Stimulated activated CD4-positive, alpha-beta T cell treated with anti-CD3 and anti-CD28 coated beads, Interleukin-12 subunit alpha, Interleukin-12 subunit beta, amount 100 ng/mL, for 4 hours (primary cell): ENCODE measurements at regions not wholly inside any gene's neighbourhood (a gene's known extent, or its start where the extent isn't known, plus 50 kb on each side); places are given as distances from the start of the nearest gene placed in this dataset.

Experiments used
- DNase-seq: peaks from one replicate; pipeline ENCODE4 v3.0.0-alpha.2; 2020

DNA sequence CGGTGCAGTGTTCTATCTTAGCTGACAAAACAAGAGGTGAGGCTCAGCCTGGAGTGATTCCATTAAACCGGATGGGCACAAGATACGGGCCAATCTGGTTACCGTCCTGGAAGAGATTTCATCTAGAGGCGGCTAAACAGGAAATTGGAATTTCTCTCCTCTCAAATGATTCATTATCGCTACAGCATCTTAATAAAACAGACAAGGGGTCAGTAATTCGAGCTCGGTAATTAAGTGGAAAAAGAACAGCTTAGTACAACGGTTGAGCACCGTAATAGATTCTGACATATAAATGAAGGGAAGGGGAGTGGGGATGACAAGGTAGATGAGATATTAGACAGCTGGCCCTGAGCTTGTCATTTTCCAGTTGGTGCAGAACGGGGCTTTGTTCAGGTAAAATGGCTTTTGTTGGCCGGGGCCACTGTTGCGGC, 137.2 kb downstream of the EDN3 start:
- no peak for DNase-seq

DNA sequence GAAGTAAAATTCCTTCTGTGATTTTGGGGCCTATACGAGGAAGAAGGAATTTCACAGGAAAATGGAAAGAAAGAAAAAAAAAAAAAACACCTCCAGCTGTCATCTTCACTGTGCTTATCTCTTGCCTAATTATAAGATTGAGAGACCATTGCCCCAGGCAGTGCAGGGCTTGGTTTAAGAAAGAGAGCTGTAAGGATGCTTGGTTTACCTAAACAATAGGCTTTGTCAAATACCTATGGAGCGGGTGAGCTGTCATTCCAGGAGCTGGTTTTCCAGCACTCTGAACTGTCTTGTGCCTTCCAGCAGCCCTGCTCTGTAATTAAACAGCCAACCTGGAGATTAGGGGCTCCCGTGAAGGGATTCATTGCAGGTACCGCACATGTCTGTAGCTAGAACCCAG, 137.8 kb downstream of the EDN3 start:
- DNase-seq: no peak

- DNase-seq: no peak
Measured at GRCh38 chr20:59439243-59439642, 138.8 kb downstream of the EDN3 start.

- DNase-seq: no peak
Measured at GRCh38 chr20:59441306-59441705, 140.9 kb downstream of the EDN3 start.

DNA sequence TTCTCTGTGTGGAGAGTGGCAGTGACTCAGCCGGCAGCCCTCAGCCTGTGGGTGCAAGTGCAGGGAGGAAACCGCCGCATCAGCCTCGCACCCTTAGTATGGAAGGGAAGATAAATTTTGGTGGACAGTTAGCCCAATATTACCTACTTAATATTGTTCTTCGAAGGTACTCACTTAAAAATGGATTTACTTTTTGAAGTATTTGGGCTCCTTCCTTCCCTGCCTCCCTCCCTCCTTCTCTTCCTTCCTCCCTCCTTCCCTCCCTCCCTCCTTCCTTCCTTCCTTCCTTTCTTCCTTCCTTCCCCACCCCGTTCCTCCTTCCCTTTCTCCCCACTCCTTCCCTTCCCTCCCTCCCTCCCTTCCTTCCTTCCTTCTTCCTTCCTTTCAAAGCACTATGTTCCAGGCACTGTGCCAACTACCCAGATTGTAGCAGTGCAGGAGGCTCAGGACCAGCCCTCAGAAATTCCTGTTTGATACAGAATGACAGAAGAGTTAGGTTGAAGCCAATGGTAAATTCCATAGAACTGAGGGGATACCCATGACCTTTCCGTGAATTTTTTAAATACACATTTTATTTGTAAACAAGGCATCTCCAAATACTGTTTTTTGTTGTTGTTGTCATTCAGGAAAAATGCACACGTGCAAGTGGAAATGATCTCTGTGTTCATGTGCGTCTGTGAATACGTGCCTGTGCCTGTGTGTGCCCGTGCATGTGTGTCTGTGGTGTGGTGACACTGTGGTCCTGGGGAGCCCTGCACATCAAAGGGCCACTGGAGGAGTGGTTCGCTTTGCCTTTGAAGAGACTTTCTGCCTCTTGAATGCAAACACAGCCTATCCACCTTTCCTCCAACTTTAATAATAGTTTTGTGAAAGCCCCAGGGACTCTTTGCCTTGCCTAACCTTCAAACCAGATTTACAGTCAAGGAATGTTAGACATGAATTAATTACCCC, 141.7 kb downstream of the EDN3 start:
- DNase-seq: no peak

GRCh38 chr20:59443550-59443949, 143.1 kb downstream of the EDN3 start:
- DNase-seq: no peak

- DNase-seq: no peak
Measured at GRCh38 chr20:59446376-59446775, 146.0 kb downstream of the EDN3 start.

DNA sequence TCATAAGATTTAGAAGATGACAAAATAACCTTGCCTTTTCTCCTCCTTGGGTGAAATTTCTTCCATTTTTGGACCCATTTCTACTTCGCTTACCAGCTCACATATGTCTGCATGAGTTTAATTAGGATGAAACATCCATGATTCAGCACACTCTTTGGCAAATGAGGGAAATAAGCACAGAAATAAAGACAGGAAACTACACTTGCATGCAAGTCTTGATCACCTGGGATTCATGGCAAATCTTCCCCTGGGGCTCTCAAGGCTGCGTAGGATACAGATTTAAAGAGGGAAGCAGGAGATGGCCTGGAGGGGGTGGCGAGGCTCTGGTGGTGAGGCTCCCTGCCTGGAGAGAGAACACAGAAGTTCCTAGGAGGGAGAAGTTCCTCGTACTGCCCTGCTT, 147.8 kb downstream of the EDN3 start:
- DNase-seq: no peak

- DNase-seq: no peak
Measured at GRCh38 chr20:59448851-59449444, 148.5 kb downstream of the EDN3 start.

GRCh38 chr20:59451066-59451630, 150.7 kb downstream of the EDN3 start:
- DNase-seq: no peak

- no peak for DNase-seq
Measured at GRCh38 chr20:59451641-59452040, 151.2 kb downstream of the EDN3 start.

- DNase-seq: no peak
Measured at GRCh38 chr20:59452856-59453255, 151.5 kb upstream of the PHACTR3 start.

DNA sequence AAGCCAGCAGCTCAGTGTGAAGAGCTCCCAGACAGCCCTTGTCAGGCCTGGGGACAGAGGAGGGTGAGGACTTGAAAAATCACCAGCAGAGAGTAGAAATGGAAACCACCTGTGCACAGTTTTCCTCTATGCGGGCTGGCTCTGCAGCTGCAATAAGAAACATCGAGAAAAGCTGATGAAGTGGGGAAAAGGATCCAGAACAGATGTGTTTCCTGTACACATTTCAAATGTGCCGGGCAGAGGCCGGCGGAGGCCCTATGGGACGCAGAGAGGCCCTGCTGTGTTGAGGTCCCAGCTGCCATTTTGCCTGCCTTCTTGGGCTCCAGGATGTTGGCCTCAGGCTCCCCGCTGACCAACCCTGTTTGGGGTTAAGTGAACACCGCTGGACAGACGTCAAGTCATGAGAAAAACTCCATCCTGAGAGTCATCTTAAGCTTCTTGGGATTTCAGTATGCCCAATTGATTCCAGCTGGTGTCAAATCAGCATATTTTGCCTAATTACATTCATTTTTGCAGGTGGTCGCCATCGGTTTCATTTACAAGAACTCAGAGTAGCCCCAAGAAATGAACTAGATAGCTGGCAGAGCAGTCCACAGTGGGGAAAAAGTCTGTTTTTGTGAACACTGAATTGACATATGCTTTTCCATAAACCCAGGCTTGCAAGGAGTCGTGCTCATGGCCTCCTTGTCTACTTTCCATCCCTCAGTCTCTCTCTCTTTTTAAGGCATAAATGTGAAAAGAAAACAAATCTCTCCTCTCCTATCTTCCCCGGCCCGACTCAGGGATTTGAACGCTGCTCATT, 150.4 kb upstream of the PHACTR3 start:
- DNase-seq: no peak

- DNase-seq: no peak
Measured at GRCh38 chr20:59455402-59456341, 148.7 kb upstream of the PHACTR3 start.

DNA sequence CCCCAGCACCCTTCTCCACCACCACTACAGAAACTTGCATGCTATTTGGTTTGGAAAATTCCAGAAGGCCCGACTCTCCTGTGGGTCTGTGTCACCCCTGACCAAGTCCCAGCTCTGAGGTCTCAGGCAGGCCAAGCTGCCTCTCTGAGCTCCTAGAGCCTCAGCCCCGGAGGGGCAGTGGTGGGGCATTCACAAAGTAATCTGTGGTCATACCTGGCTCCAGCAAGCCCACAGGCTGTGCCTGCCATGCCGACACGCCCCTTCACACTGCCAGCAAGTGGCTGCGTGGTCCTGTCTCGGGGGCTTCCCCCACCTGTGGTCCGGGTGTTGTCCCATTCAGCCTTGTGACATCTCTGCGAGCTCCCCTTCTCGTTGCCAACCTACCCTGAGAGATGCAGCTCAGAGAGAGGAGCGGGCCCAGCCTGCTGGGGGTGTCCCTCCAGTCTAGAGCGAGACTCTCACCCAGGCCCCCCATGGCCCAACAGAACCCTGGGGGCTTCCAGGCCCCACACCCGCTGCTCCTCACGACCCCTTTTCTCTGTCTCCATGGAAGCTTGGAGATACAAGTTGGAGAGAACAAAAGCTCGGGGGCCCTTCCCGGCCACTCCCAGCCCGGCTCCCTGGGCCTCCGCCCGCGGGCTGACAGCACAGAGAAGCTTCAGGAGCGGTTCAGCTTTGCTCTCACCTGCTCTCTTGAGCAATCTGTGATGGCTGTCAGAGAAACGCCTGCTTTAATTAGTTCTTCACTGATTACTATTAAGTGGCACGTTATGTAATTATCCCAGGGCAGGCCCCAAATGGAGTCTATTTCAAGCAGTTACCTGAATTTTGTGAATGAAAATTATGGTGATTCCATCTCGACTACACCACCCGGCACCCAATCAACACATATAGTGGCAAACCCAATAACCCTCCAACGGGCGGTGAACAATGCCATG, 147.7 kb upstream of the PHACTR3 start:
- no peak for DNase-seq

DNA sequence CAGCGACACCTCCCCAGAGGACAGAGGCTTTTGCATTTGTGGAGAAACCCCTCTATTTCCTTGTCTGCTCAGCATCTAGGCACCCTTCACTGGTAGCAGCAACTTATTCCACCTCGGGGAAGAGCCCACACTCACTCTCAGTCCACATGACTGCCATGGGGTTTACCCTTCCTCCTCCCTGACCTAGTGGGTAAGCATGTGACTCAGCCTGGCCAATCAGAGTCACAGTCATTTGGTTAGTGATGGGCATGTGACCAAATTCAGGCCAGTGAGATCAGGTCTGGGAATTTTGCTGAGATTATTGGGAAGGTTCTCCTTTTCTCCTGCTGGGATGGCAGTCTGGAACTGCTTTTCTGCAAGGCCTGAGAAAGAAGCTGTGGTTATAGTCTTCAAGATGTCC, 145.7 kb upstream of the PHACTR3 start:
- no peak for DNase-seq

DNA sequence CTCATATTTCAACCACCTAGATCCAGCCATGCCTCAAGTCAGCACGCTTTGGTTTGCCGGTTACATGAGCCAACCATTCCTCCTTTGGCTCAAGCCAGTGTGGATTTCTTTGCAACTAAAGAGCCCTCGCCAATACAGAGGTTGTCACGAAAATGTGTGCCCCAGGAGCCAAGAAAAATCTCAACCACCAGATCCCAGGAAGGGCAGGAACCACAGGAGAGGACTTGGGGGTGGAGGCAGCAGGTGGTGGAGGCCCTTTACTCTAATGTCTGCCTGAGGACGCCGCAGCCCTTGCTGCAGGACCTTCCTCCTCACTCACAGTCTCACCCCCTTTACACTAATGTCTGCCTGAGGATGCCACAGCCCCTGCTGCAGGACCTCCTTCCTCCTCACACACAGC, 144.8 kb upstream of the PHACTR3 start:
- DNase-seq: no peak

GRCh38 chr20:59460352-59460751, 144.0 kb upstream of the PHACTR3 start:
- no peak for DNase-seq

DNA sequence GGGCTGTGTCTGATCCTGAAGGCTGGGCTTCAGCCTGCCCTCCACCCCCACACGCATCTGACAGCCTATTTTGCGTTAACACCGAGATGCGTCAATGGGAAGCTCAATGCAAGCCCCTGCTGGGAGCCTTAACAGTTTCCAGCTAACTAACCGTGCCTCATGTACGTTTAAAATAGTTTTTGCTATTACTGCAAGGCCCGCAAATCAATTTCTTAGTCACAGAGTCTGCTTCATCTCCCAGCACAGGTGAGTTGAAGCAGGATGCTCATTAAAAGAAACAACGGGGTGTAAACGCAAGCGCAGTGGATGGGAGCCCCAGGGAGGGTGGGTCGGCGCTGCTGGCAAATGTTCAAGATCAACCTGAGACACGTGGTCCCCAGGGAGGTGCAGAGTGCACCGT, 142.8 kb upstream of the PHACTR3 start:
- DNase-seq: no peak

DNA sequence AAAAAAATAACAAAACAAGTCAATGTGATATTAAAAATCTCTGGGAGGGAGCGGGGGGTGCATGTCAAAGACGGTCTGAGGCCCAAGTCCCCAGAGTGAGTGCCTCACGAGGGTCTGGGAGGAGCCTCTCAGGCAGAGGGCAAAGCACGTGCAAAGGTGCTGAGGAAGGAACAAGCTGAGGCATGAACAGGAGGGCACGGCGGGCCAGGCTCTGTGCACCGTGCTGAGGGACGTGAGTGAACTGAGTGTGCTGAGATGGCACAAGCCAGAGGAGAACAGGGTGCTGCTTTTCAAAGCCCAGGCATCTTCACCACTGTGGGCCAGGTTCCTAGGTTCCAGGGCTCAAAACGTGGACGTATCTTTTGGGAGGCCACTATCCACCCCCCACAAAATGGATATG, 142.1 kb upstream of the PHACTR3 start:
- no peak for DNase-seq

DNA sequence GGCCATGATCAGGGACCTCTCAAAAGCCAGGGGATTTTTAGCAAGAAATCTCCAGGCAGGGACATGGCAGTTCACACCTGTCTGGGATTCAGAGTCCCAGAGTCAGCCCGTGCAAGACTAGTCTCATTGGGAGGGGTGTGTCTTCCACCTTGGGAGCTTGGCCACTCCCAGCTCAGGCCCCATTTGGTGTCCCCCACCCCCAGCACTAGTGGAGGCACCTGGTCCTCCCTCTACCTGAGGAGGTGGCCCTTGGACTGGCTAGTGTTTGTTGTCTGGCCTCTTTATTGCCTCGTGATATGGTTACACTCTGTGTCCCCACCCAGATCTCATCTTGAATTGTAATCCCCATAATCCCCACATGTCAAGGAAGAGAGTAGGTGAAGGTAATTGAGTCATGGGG, 140.8 kb upstream of the PHACTR3 start:
- no peak for DNase-seq
